SHP77 treated with DMSO at 0.1 percent for 48 hours (cell line): ENCODE measurements at regions not wholly inside any gene's neighbourhood (a gene's known extent, or its start where the extent isn't known, plus 50 kb on each side); places are given as distances from the start of the nearest gene placed in this dataset.

Experiments used
- DNase-seq: peaks from one replicate; lab custom pipeline; 2025; lab: John Stamatoyannopoulos, UW

GRCh38 chr7:41633690-41634089 is 69.2 kb downstream of the INHBA start:
- no peak for DNase-seq

GRCh38 chr7:41630741-41631140 is 72.1 kb downstream of the INHBA start:
- DNase-seq = no peak

- DNase-seq = no peak
Measured at GRCh38 chr7:41629711-41630111, 73.2 kb downstream of the INHBA start.

DNA sequence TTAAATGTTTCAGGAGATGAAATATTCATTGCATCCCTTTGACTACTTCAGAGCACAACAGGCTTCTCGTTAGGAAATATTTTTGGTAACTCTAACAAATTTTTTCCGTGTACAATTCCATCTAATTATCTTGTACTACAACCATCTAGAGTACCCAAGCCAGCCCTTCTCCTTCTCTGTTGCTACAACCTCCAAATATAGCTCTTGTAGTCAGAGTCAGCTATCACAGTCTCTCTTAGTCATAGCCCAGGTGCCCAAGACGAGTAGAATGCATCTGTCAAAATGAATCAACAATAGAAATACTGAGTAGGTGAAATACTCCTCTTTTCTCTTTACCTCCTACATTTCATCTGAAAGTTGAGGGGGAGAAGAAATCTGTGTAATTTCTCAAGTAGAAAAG is 74.0 kb downstream of the INHBA start:
- no peak for DNase-seq

DNA sequence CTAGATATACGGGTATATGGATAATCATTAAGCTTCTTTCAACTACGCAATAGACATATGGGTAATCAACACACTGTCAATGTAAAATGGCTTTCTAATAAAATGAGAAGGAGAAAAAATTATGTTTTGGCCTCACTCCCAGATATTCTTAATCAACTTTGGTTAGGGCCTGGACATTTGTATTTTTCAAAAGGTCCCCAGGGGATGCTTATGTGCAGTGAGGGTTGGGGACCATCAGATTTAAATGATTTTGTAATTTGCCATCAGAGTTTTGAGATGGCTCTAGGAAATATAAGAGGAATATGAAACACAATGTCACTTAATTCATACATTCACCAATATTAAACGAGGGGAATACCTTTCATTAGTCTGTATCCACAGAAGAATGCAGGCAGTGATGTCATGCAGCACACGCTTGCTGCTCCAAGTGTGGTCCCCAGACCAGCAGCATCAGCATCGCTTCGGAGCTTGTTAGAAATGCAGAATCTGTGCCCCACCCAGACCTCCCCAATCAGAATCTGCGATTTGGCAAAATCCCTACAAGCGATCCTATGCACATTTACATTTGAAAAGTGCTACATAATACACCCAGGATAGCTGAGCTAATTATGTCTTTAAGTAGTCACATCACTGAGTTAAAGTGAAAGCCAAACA is 75.1 kb downstream of the INHBA start:
- no peak for DNase-seq

GRCh38 chr7:41624818-41625217 is 78.1 kb downstream of the INHBA start:
- no peak for DNase-seq

DNA sequence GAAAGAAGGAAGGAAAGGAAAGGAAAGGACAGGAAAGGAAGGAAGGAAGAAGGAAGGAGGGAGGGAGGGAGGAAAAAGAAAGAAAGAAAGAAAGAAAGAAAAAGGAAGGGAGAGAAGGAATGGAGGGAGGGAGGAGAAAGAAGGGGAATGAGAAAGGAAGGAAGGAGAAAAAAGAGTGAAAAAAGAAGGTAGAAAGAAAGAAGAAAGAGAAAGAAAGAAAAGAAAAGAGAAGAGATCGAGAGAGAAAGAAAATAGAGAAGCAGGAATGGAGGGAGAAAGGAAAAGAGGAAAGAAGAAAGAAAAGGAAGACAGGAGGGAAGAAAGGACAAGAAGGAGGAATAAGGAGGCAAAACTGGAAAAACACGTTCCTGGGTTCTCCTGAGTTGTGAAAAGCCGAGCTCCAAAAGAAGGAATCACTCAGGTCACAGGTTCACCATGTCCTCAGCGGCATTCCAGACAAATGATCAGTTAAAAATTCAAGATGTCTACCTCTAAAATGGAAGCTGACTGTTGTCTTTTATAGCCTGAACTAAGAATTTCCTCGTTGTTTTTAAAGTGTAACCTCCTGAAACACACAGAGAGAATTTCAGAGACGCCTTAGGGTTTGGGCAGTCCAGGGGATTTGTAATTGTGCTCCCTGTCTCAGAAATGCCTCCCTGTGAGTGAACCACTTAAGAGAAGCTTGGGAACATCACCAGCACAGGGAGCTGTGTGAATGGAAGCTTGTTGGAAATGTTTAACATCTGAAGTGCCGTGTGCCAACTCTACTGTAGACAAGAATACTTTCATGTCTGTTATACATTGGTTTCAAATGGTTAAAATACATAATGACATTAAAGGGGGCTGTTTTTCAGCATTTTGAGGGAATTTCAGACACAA is 80.7 kb downstream of the INHBA start:
- DNase-seq = no peak

DNA sequence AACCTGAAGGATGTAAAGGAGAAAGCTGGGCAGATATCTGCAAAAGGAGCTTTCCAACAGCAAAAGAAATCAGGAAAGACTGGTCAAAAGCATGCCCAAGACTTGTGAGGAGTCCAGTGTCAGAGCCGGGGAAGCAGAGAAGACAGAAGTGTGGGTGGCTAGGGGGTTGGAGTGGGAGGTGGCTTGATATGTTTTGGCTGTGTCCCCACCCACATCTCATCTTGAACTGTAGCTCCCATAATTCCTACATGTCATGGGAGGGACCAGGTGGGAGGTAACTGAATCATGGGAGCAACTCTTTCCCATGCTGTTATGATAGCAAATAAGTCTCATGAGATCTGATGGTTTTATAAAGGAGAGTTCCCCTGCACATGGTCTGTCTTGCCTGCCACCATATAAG is 84.9 kb downstream of the INHBA start:
- DNase-seq = no peak

DNA sequence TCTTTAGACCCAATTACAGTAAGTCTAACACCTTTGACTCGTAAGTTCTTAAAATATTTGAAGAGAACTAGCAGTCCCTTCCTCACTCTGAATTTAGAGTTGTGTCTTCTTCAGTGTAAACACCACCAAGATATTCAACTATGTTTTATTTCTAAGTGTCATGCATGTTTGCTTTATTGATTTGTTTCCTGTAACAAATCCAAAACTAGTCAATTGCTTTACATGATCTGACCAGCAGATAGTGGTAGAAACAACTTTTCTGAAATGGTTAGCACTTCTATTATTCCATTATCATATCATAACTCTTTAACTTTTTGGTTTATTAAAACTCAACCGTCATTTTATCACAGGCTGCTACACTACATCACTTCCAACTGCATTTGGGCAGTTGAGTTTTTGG is 90.1 kb downstream of the INHBA start:
- DNase-seq = no peak

DNA sequence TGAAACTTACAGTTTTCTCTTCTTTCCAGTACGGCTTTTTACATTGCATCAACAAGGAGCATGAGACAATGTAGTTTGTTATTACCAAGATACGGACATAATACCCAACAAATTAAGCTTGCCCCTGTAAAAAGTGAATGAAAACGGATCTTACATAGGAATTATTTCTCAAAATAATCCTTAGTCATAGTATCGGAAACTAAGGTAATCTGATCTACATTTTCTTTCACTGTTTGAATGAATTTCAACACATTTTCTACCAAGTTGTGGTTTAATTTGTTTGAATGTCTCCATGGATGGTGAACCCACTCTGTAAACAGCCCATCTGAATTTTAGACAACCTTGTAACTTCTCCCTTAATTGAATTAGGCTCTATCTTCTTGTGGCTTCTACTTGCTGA is 90.5 kb downstream of the INHBA start:
- no peak for DNase-seq

DNA sequence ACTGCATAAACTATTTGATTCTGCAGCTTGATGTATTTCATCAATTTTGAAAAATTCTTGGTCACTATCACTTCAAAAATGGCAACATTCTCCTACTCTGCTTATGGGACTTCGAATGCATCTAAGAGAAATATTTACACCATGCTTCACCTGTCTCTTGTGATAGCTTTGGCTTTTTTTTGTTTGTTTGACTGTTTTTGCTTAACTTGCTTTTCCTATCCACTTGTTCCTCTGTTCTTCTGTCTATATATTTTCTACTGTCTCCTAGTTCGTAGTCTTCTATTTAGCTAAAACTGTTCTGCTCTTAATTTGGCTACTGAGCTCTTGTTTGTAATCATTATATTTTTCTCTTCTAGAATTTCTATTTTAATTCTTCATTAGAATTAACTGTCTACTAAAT is 94.4 kb downstream of the INHBA start:
- no peak for DNase-seq

GRCh38 chr7:41603985-41604384 is 98.9 kb downstream of the INHBA start:
- no peak for DNase-seq

- no peak for DNase-seq
Measured at GRCh38 chr7:41599760-41600159, 103.1 kb downstream of the INHBA start.

DNA sequence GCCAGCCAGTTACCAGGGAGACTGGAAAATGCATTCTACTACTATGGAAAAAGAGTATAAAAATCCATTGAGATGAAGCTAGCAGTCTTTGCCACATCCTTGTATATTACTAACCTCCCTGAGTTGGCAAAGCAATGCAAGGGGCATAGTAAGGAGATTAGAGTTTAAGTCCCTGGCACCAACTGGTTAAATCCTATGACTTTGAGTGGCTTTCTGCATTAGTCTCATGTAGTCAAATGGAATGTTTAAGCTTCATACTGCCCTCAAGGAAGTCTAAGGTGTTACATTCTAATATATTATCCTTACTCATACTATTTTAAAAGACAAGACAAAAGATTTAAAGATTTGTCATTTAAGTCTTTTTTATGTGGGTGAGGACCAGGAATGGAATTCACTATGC is 110.1 kb downstream of the INHBA start:
- no peak for DNase-seq

GRCh38 chr7:41592236-41592635 is 110.7 kb downstream of the INHBA start:
- no peak for DNase-seq

DNA sequence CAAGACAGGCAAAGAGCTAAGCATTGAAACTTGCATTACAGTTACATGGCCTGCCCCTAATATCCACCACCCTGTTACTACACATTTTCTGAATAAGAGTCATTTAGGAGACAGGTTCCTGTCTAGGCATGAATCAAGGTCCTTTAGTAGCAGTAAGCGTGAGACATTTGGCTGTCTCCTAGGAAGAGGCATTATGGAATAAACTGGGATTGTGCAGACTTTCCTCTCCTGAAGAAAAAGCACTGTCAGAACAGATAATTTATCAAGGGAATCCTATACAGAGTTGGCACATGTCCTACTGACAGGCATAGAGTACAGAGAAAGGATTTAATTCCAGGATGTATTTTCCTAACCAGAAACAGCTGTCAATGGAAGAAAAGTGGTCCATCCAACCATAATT is 111.9 kb downstream of the INHBA start:
- DNase-seq = no peak

- no peak for DNase-seq
Measured at GRCh38 chr7:41588341-41588740, 114.5 kb downstream of the INHBA start.

GRCh38 chr7:41586931-41587640 is 115.8 kb downstream of the INHBA start:
- DNase-seq = no peak

GRCh38 chr7:41584746-41585145 is 118.1 kb downstream of the INHBA start:
- no peak for DNase-seq

DNA sequence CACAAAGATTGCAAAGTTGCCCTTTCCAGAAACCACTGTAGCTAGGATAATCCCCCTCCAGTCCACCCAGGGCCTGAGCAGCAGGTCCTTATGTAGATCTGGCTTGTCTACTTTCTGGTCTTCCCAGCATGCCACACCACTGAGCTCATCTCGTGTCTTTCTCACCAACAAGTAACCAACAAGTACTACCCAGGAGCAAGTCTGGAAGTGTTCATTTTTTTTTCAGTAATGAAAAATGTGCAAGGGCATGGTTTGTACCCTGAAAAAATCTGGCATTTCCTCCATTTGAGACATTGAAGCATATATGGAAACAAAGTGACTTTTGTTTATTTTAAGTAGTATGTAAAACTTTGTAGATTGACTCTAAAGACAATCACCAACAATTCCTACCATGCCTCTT is 120.8 kb downstream of the INHBA start:
- no peak for DNase-seq

- DNase-seq = no peak
Measured at GRCh38 chr7:41581041-41581440, 121.8 kb downstream of the INHBA start.

- DNase-seq = no peak
Measured at GRCh38 chr7:41579961-41580935, 122.6 kb downstream of the INHBA start.
